Raji (cell line): ENCODE measurements at regions not wholly inside any gene's neighbourhood (a gene's known extent, or its start where the extent isn't known, plus 50 kb on each side); places are given as distances from the start of the nearest gene placed in this dataset.

Experiments used
- POLR2A ChIP-seq: IDR thresholded peaks from 2 replicates; pipeline ENCODE4 v1.6.1; 2011; ENCODE audit warnings: low read depth, low read length, control low read depth; ENCODE audit not compliant: insufficient read depth

- no peak for TF ChIP-seq POLR2A
Observed at GRCh38 chr1:220942278-220942677, 63.0 kb downstream of the HLX start.

DNA sequence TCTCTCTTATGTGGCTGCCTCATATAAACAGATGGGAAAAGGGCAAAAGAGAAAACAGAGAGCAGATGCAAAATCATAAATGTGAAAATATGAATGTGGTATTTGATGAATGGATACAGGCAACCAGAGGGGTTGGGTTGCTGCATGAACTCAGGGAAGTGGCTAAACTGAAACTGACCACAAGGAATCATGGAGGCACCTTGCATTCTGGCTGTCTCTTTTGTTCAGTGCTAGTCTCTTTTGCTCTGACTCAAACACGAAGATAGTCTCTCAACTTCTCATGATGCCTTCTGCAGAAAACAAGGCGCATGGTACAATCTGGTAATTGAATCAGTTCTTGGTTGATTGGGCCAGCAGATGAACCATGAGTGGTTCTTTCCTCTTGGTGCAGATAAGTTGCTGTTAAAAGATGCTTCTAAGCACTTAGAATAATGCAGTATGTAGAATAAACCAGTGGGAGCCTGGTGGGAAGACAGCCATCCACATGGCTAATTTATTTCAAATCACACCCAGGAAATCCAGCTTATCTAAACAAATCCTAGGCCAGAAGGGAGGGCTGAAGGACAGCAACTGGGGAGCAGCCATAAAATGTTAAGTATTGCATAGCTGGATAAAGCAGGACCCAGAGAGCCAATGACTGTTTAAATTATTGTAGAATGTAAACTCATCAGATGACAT, 64.2 kb downstream of the HLX start:
- no peak for TF ChIP-seq POLR2A

DNA sequence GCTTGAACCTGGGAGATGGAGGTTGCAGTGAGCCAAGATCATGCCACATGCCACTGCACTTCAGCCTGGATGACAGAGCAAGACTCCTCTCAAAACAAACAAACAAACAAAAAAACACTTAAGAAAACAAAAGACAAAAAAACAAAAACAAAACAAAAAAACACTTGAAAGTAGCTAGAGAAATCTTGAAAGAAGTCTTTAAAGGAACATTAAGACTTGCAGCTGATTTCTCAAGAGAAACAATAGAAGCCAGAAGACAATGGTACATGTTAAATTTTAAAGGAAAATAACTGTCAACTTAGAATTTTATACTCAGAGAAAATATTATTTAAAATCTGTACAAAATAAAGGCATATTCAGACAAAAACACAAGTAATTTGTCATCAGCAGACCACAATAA, 71.3 kb downstream of the HLX start:
- TF ChIP-seq POLR2A = no peak

GRCh38 chr1:220952961-220953643, 73.9 kb downstream of the HLX start:
- TF ChIP-seq POLR2A = no peak

GRCh38 chr1:220954321-220955075, 75.3 kb downstream of the HLX start:
- TF ChIP-seq POLR2A = no peak

DNA sequence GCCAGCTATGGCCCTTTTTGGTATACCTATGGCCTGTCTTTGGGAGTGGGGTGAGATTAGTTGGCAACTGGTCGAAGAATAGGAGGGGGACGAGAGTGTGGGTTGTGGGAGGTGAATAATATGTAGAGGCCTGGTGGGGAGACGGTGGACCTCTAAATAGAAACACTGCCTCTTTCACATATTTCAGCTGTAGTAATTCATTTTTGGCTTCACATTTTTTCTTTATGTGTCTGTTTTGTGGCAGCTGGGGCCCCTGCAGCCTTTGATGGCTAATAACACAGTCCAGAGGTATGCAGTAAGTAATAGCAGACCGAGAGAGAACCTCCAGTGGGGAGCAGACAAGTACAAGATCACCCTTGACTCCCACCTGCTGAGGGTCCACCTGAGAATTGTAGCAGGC, 75.9 kb downstream of the HLX start:
- no peak for TF ChIP-seq POLR2A

GRCh38 chr1:220956501-220957232, 77.4 kb downstream of the HLX start:
- no peak for TF ChIP-seq POLR2A

- no peak for TF ChIP-seq POLR2A
Observed at GRCh38 chr1:220957233-220957605, 78.0 kb downstream of the HLX start.

DNA sequence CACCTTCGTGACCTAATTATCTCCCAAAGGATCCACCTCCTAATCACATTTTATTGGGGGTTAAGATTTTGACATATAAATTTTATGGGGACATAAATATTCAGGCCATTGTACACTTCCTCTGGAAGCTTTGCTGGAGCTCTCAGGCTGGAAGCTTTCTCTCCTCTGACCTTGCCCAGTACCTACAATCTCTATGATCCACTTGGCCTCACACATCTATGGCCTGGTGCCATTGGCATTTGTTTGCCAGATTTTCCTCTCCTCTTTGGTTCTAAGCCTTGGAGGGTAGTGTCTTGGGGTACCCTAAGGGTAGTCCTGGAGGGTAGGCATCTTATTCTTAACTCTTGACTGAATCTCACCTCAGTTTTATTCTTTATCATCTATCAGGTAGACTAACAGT, 79.0 kb downstream of the HLX start:
- TF ChIP-seq POLR2A = no peak

DNA sequence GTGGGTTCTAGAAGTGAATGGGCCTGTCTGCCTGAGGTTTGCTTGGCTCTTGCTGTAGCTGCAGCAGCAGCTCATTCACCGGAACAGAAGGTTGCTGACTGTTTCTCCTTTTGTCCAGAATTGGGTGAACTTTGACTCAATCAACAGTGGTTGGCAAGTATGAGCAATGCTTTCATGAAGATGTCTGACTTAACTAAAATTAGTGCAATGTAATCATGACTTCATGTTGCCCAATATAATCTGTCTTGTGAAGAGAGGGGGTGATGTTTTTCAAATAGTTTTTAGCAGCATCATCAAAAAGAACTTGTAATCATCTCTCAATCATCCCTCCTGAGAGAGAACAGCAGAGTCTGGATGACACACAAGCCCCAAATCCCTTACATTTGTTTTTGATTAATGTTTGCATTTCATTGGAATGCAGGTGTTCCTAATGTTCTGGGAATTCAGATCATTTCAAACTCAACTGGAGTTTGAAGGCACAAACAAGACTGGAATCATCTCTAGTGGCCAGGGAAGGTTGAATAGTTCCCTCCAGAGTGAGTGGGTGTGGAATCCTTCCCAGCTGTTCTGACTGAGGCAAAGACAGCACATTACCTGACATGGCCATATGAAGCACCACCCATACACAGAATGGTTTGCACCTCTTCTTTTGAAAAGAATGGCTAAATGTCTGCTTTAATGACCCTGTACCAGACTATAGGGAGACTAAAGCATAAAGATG, 82.9 kb downstream of the HLX start:
- TF ChIP-seq POLR2A = no peak

GRCh38 chr1:220966041-220966440, 86.8 kb downstream of the HLX start:
- no peak for TF ChIP-seq POLR2A

DNA sequence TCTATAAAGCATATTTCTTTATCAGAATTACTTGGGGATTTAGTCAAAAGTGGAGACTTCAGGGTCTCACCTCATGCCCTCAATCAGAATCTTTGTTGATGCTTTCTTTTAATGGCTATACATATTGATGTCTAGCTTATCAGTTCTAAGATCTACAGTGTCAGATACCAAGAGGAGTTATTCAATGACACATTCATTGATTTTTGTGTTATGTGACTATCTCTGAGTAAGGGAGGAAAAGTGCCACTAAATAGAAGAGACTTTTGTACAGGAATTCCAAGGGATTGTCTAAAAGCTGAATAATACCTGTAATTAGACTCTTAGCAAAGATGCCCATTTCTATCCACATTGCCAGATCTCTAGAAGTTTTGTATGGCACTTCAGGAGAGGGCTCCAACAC, 87.2 kb downstream of the HLX start:
- no peak for TF ChIP-seq POLR2A

DNA sequence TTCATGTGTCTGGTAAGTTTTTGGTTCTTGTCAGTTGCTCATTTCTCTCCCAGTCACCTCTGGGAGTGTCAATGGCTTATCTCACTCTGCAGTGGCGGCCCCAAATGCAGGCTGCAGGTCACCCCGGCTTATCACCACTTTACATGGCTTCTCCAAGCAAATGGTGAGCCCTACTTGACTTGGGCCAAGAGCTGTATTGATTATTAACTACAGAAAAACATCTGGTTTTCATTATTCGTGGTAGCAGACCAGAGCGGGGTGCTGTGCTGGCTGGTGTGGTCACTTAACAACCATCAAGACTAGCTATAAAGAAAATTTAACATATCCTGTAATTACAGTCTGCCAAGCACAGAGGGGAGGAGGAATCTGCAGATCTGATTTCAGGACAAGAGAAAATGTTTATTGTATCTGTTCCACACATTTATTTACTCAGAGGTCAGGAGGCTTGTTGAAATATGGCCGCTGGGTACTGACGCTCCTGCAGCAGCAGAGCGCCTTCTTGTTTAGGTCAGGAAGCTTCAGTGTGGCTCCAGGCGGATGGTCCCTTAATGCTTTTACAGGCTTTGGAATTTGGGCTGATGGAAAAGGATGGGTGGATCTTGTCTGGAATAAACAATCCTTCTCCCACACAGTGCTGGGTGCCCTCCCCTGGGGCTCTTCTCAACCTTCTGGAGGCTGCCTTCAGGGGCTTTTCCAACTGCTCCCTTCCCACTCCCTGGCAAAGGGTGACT, 87.8 kb downstream of the HLX start:
- no peak for TF ChIP-seq POLR2A

GRCh38 chr1:220967911-220968310, 88.7 kb downstream of the HLX start:
- TF ChIP-seq POLR2A = no peak

- no peak for TF ChIP-seq POLR2A
Observed at GRCh38 chr1:220970311-220970710, 91.1 kb downstream of the HLX start.

GRCh38 chr1:220971221-220971620, 92.0 kb downstream of the HLX start:
- TF ChIP-seq POLR2A = no peak
